Nephron progenitor cell (in vitro differentiated cells): ENCODE measurements at regions not wholly inside any gene's neighbourhood (a gene's known extent, or its start where the extent isn't known, plus 50 kb on each side); places are given as distances from the start of the nearest gene placed in this dataset.

Experiments
- DNase-seq: peaks from one replicate; pipeline ENCODE4 v3.0.0; 2021
- H3K27ac Mint-ChIP-seq: 2 replicates; pipeline ENCODE4 v1.8.0; 2021; ENCODE audit warnings: mild to moderate bottlenecking, moderate library complexity, mixed read lengths
- H3K27me3 Mint-ChIP-seq: 2 replicates; pipeline ENCODE4 v1.8.0; 2021; ENCODE audit warnings: mild to moderate bottlenecking, low read depth, mixed read lengths; ENCODE audit not compliant: poor library complexity
- H3K36me3 Mint-ChIP-seq: 2 replicates; pipeline ENCODE4 v1.8.0; 2021; ENCODE audit warnings: low read depth, mixed read lengths
- H3K4me1 Mint-ChIP-seq: 2 replicates; pipeline ENCODE4 v1.8.0; 2021; ENCODE audit warnings: mixed read lengths
- H3K4me3 Mint-ChIP-seq: 2 replicates; pipeline ENCODE4 v1.8.0; 2021; ENCODE audit warnings: mild to moderate bottlenecking, moderate library complexity, mixed read lengths
- H3K9me3 Mint-ChIP-seq: 2 replicates; pipeline ENCODE4 v1.8.0; 2021; ENCODE audit warnings: mild to moderate bottlenecking, moderate library complexity, mixed read lengths
- TF ChIP-seq, protein P1 (sequence below): fragments of 200-600 bp; sonication (generic); IDR thresholded peaks from 2 replicates; pipeline ENCODE4 v1.5.0; 2021; ENCODE audit warnings: antibody characterized with exemption

DNA sequence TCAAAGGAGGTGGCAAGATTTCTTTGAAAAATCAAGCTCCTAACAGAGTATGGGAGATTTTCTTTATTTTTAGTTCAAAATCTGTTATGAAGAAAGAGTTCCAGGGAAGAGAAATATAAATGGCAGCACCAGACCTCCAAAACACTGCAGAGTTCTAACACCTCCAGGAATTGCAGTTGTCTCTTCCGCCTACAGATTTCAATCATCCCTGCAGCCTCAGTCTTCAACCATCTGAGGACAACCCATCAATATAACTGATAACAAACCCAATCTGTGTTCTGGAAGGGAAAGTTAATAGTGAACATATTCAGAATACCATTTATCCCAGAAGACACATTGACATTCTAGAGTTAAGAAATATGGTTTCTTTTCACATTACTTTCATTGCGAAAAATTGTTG is 296.1 kb downstream of the ARAP2 start:
- no peak for DNase-seq
- Mint-ChIP-seq H3K9me3 (no peaks in the 10 kb centered on the region), H3K27me3 (peaks cover 9% of the 10 kb centered on the region), H3K27ac (no peak overlapping the region), H3K36me3 (no peaks in the 10 kb centered on the region), H3K4me3 (no peak overlapping the region), H3K4me1 (no peaks in the 10 kb centered on the region)
- TF ChIP-seq, protein P1, sequence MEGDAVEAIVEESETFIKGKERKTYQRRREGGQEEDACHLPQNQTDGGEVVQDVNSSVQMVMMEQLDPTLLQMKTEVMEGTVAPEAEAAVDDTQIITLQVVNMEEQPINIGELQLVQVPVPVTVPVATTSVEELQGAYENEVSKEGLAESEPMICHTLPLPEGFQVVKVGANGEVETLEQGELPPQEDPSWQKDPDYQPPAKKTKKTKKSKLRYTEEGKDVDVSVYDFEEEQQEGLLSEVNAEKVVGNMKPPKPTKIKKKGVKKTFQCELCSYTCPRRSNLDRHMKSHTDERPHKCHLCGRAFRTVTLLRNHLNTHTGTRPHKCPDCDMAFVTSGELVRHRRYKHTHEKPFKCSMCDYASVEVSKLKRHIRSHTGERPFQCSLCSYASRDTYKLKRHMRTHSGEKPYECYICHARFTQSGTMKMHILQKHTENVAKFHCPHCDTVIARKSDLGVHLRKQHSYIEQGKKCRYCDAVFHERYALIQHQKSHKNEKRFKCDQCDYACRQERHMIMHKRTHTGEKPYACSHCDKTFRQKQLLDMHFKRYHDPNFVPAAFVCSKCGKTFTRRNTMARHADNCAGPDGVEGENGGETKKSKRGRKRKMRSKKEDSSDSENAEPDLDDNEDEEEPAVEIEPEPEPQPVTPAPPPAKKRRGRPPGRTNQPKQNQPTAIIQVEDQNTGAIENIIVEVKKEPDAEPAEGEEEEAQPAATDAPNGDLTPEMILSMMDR: no peak

DNA sequence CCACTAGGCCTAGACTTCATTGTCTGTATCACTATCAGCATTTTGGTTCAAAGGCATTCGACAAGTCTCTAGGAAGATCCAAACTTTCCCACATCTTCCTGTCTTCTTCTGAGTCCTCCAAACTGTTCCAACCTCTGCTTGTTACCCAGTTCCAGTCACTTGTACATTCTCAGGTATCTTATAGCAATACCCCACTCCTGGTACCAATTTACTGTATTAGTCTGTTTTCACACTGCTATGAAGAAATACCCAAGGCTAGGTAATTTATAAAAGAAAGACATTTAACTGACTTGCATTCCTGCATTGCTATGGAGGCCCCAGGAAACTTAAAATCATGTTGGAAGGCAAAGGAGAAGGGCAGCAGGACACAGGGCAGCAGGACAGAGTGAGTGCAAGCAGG is 293.9 kb downstream of the ARAP2 start:
- no peak for DNase-seq
- H3K27ac Mint-ChIP-seq: no peak overlapping the region
- no peaks in the 10 kb centered on the region for H3K4me1 Mint-ChIP-seq
- H3K27me3 Mint-ChIP-seq: peaks cover 5% of the 10 kb centered on the region
- H3K4me3 Mint-ChIP-seq: no peak overlapping the region
- TF ChIP-seq, protein P1: no peak
- no peaks in the 10 kb centered on the region for H3K9me3 Mint-ChIP-seq
- H3K36me3 Mint-ChIP-seq: no peaks in the 10 kb centered on the region

DNA sequence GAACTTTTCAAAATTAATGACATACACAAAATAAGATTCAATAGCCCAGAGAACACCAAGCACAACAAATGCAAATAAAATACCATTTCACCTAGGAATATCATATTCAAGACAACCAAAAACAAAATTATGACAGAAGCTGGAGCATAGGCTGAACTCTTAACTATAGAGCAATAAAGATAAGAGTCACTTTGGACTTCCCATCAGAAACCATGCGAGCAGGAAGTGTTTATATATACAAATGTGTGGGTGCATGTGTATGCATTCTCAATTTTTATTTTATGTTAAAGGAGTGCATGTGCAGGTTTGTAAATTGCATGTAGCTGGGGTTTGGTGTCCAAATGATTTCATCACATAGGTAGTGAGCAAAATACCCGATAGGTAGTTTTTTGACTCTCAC is 291.6 kb downstream of the ARAP2 start:
- TF ChIP-seq, protein P1: no peak
- H3K9me3 Mint-ChIP-seq: no peaks in the 10 kb centered on the region
- no peak for DNase-seq
- H3K4me3 Mint-ChIP-seq: no peak overlapping the region
- peaks cover 3% of the 10 kb centered on the region for H3K27me3 Mint-ChIP-seq
- H3K27ac Mint-ChIP-seq: no peak overlapping the region
- no peaks in the 10 kb centered on the region for H3K36me3 Mint-ChIP-seq
- H3K4me1 Mint-ChIP-seq: no peaks in the 10 kb centered on the region

DNA sequence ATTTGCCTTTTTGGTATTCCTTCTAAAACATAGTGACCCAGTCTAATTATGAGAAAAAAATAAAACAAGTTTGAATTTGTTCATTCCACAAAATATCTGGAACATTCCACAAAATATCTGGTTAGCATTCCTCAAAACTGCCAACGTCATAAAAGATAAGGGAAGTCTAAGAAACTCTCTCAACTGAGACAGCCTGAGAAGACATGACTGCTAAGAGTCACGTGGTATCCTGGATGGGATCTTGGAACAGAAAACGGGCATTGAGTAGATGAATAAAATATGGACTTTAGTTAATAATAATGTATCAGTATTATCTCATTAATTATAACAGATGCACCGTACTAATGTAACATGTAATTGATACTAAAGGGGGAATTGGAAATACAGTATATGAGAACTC is 280.9 kb downstream of the ARAP2 start:
- Mint-ChIP-seq H3K4me1 (no peaks in the 10 kb centered on the region), H3K4me3 (no peak overlapping the region), H3K9me3 (no peaks in the 10 kb centered on the region), H3K27me3 (no peaks in the 10 kb centered on the region), H3K27ac (no peak overlapping the region), H3K36me3 (no peaks in the 10 kb centered on the region)
- no peak for DNase-seq
- TF ChIP-seq, protein P1: no peak

DNA sequence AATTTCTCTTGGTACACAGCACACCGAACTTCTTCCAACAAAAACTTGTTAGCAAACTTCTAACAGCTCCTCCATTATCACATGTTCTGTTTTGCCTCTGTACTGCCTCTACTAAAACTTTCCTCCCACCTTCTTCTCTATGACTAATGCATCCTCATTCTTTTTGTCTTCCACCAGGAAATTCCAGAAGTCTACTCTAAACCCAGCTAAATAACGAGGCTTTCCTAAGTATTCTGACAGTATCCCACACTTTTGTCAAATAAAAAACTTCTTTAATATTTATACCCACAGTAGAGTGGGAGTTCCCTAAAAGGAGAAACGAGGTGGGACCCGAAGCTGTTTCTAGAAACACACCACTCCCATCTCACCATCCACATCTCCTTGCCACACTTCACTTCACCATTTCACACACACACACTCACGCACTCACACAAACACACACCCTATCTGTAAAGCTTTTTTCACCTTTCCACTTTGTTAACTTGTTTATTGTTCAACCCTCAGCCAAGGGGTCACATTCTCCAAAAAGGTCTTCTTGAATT is 280.3 kb downstream of the ARAP2 start:
- Mint-ChIP-seq H3K9me3 (no peaks in the 10 kb centered on the region), H3K36me3 (no peaks in the 10 kb centered on the region), H3K27ac (peak overlapping the region; percentile 16), H3K27me3 (no peaks in the 10 kb centered on the region), H3K4me1 (no peaks in the 10 kb centered on the region), H3K4me3 (no peak overlapping the region)
- DNase-seq: no peak
- TF ChIP-seq, protein P1: no peak

DNA sequence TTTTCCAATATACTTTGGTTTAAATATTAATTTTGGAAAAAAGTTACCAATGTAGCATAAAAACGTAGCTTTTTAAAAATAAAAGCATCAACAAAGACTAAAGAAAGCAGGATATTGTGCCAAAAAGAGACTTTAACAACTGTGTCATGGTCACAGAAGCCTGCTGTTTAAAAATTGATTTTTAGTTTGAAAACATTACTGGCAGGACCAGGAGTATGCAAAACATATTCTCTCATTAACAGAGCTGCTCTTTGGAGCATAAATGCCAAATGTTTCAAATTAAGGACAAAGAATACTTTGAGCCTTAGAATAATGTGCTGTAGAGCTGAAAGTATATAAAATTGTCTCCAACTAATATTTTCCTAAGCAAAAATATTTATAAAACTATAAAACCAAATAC is 279.0 kb downstream of the ARAP2 start:
- Mint-ChIP-seq H3K27ac (no peak overlapping the region), H3K27me3 (no peaks in the 10 kb centered on the region), H3K4me1 (no peaks in the 10 kb centered on the region), H3K9me3 (no peaks in the 10 kb centered on the region), H3K36me3 (no peaks in the 10 kb centered on the region), H3K4me3 (no peak overlapping the region)
- no peak for DNase-seq
- TF ChIP-seq, protein P1: no peak
